ENCODE measurements at regions not wholly inside any gene's neighbourhood (a gene's known extent, or its start where the extent isn't known, plus 50 kb on each side); places are given as distances from the start of the nearest gene placed in this dataset.

DNA sequence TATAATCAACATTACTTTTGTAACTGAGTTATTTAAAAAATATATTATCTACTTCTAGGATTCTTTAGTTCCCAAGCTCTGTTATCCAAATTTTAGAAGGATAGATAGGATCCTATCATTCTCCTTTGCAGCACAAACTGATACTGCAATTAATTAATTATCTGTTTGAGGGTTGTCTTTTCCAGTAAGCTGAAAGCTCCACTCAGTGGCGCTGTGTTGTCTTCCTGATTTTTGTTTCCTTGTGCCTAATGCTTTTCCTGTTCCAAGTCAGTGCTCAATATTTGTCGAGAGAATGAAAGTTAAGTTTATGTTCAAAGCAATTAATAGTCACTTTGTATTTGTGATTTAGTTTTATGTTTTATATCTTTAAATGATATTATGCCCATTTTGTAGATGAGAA, 107.4 kb upstream of the ANK2 start:
- Histone ChIP-seq H3K9me3 (ENCODE audit: control extremely low read depth in 1 of 3, control insufficient read depth in 2 of 3, insufficient read depth in 1 of 3, low read length in 2 of 3) (no peaks in the 10 kb centered on the region), H3K79me2 (ENCODE audit: control insufficient read depth, insufficient read depth, low read length) (no peaks in the 10 kb centered on the region), H4K20me1 (ENCODE audit: control insufficient read depth, insufficient read depth, low read length, poor library complexity, severe bottlenecking) (no peaks in the 10 kb centered on the region), H3K27me3 (replicated peaks in 1 of 4; ENCODE audit: control extremely low read depth in 1 of 4, control insufficient read depth in 3 of 4, insufficient read depth in 4 of 4, low read length in 3 of 4) (peaks cover 0 to 4% (median 0%) of the 10 kb centered on the region in 4 experiments), H3K4me1 (ENCODE audit: control insufficient read depth in 2 of 2, insufficient read depth in 2 of 2, low read length in 2 of 2) (no peaks in the 10 kb centered on the region), H3K4me2 (replicated peaks; ENCODE audit: low read depth, low read length, poor library complexity, severe bottlenecking) (no peak overlapping the region), H3K36me3 (replicated peaks in 1 of 2; ENCODE audit: control extremely low read depth in 1 of 2, control insufficient read depth in 1 of 2, extremely low read depth in 1 of 2, insufficient read depth in 2 of 2, low read length in 1 of 2) (no peaks in the 10 kb centered on the region), H2AFZ (ENCODE audit: insufficient read depth, low read depth, low read length, poor library complexity, severe bottlenecking) (no peak overlapping the region), H3K4me3 (ENCODE audit: control extremely low read depth in 1 of 5, extremely low read depth in 1 of 5, insufficient read depth in 1 of 5, low read depth in 2 of 5, low read length in 4 of 5) (no peak overlapping the region), H3K27ac (ENCODE audit: low read length in 2 of 2) (no peak overlapping the region), H3K9ac (ENCODE audit: low read length) (no peak overlapping the region)
- no peak overlapping the region for H3K27ac Mint-ChIP-seq
- 100% methylated on average over 1 of the region's 2 CpGs for WGBS (ENCODE audit: insufficient coverage)
- ChIA-PET CTCF (interaction anchor here (0.6 to 6.4 kb wide), 4 partner anchors 10 to 605 kb away, joined by 3 to 37 read pairs (median 3); no protein-coding TSS in a partner anchor), POLR2A (no interaction called here)
- intact Hi-C loops (cut with micrococcal nuclease), result no loop called here
- no peaks in the 10 kb centered on the region for H3K4me1 Mint-ChIP-seq
- DNase-seq, result no peak
- TF ChIP-seq EZH2 (IDR thresholded peaks at IDR 0.05; ENCODE audit: borderline replicate concordance, insufficient read depth, low read depth, low read length, poor library complexity, severe bottlenecking), result no peak
- TF ChIP-seq, protein P1, sequence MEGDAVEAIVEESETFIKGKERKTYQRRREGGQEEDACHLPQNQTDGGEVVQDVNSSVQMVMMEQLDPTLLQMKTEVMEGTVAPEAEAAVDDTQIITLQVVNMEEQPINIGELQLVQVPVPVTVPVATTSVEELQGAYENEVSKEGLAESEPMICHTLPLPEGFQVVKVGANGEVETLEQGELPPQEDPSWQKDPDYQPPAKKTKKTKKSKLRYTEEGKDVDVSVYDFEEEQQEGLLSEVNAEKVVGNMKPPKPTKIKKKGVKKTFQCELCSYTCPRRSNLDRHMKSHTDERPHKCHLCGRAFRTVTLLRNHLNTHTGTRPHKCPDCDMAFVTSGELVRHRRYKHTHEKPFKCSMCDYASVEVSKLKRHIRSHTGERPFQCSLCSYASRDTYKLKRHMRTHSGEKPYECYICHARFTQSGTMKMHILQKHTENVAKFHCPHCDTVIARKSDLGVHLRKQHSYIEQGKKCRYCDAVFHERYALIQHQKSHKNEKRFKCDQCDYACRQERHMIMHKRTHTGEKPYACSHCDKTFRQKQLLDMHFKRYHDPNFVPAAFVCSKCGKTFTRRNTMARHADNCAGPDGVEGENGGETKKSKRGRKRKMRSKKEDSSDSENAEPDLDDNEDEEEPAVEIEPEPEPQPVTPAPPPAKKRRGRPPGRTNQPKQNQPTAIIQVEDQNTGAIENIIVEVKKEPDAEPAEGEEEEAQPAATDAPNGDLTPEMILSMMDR (IDR thresholded peaks at IDR 0.05), result no peak
- ATAC-seq (ENCODE audit: low read depth), result no peak
- H3K27me3 Mint-ChIP-seq, result peaks cover 7% of the 10 kb centered on the region
- no peaks in the 10 kb centered on the region for H3K9me3 Mint-ChIP-seq (ENCODE audit: insufficient read depth)
- no peak overlapping the region for H3K4me3 Mint-ChIP-seq

DNA sequence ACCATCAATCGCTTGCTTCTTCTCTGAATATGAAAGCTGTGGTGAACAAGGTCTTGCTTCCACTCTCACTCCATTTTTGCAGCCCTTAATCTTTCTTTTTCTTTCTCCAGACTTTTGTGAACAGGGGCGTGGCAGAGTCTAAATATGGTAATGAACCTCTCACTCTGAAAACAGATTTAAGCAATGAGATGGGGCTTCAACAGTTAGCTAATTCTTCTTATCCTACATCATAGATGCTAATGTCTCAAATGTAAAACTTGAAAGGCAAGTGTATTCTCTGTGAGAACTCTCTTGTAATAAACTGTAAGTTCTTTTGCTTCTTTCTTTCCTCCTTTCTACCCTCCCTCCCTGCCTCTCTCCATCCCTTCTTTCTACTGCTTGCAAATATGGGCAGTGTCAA, 106.5 kb upstream of the ANK2 start:
- WGBS (ENCODE audit: insufficient coverage), result no CpG with 5 or more reads among the region's 2 CpGs
- no peak for DNase-seq
- Histone ChIP-seq H3K36me3 (replicated peaks in 1 of 2; ENCODE audit: control extremely low read depth in 1 of 2, control insufficient read depth in 1 of 2, extremely low read depth in 1 of 2, insufficient read depth in 2 of 2, low read length in 1 of 2) (no peaks in the 10 kb centered on the region), H3K9me3 (ENCODE audit: control extremely low read depth in 1 of 3, control insufficient read depth in 2 of 3, insufficient read depth in 1 of 3, low read length in 2 of 3) (no peaks in the 10 kb centered on the region), H3K4me3 (ENCODE audit: control extremely low read depth in 1 of 5, extremely low read depth in 1 of 5, insufficient read depth in 1 of 5, low read depth in 2 of 5, low read length in 4 of 5) (no peak overlapping the region), H3K79me2 (ENCODE audit: control insufficient read depth, insufficient read depth, low read length) (no peaks in the 10 kb centered on the region), H4K20me1 (ENCODE audit: control insufficient read depth, insufficient read depth, low read length, poor library complexity, severe bottlenecking) (no peaks in the 10 kb centered on the region), H3K9ac (ENCODE audit: low read length) (no peak overlapping the region), H2AFZ (ENCODE audit: insufficient read depth, low read depth, low read length, poor library complexity, severe bottlenecking) (no peak overlapping the region), H3K27ac (ENCODE audit: low read length in 2 of 2) (no peak overlapping the region), H3K4me2 (replicated peaks; ENCODE audit: low read depth, low read length, poor library complexity, severe bottlenecking) (no peak overlapping the region), H3K27me3 (replicated peaks in 1 of 4; ENCODE audit: control extremely low read depth in 1 of 4, control insufficient read depth in 3 of 4, insufficient read depth in 4 of 4, low read length in 3 of 4) (peaks cover 0 to 4% (median 0%) of the 10 kb centered on the region in 4 experiments), H3K4me1 (ENCODE audit: control insufficient read depth in 2 of 2, insufficient read depth in 2 of 2, low read length in 2 of 2) (no peaks in the 10 kb centered on the region)
- no peaks in the 10 kb centered on the region for H3K9me3 Mint-ChIP-seq (ENCODE audit: insufficient read depth)
- CTCF ChIA-PET, result interaction anchor here (1.4 to 6.4 kb wide), 2 partner anchors 9 to 177 kb away, joined by 3 to 37 read pairs; no protein-coding TSS in a partner anchor
- POLR2A ChIA-PET, result no interaction called here
- no peak overlapping the region for H3K4me3 Mint-ChIP-seq
- H3K27me3 Mint-ChIP-seq, result peaks cover 7% of the 10 kb centered on the region
- no peak for ATAC-seq (ENCODE audit: low read depth)
- intact Hi-C loops (cut with micrococcal nuclease), result no loop called here
- H3K4me1 Mint-ChIP-seq, result no peaks in the 10 kb centered on the region
- no peak for TF ChIP-seq EZH2 (IDR thresholded peaks at IDR 0.05; ENCODE audit: borderline replicate concordance, insufficient read depth, low read depth, low read length, poor library complexity, severe bottlenecking)
- TF ChIP-seq, protein P1 (IDR thresholded peaks at IDR 0.05), result no peak
- H3K27ac Mint-ChIP-seq, result no peak overlapping the region

All from B cell (primary cell).